ENCODE measurements at regions not wholly inside any gene's neighbourhood (a gene's known extent, or its start where the extent isn't known, plus 50 kb on each side); places are given as distances from the start of the nearest gene placed in this dataset.
"Not testable (repeated sequence)": the region's sequence is repeated elsewhere in the genome, so short reads cannot be mapped to it uniquely, and the experiment has no call there.

- intact Hi-C loops (cut with DNase I, micrococcal nuclease), result no loop called here
- no peaks in the 10 kb centered on the region for H3K4me1 ChIP-seq (ENCODE audit: low read depth)
- TF ChIP-seq CTCF (IDR thresholded peaks at IDR 0.05), result no peak
- no peaks in the 10 kb centered on the region for H3K36me3 ChIP-seq (ENCODE audit: low read depth)
- no peak overlapping the region for H3K4me3 ChIP-seq
- no peak for DNase-seq
- ATAC-seq, result no peak
- H3K9me3 ChIP-seq, result no peaks in the 10 kb centered on the region
Measured at GRCh38 chr4:125573786-125574185, 259.0 kb downstream of the FAT4 start.

GRCh38 chr4:125582302-125582701 is 267.5 kb downstream of the FAT4 start:
- ATAC-seq (no peak), DNase-seq (no peak)
- no peak overlapping the region for H3K4me3 ChIP-seq
- H3K36me3 ChIP-seq (ENCODE audit: low read depth), result no peaks in the 10 kb centered on the region
- H3K4me1 ChIP-seq (ENCODE audit: low read depth), result no peaks in the 10 kb centered on the region
- no peak for TF ChIP-seq CTCF (IDR thresholded peaks at IDR 0.05)
- intact Hi-C loops (cut with DNase I, micrococcal nuclease), result no loop called here
- H3K9me3 ChIP-seq, result no peaks in the 10 kb centered on the region

GRCh38 chr4:125590158-125590557 is 275.4 kb downstream of the FAT4 start:
- Histone ChIP-seq H3K4me1 (ENCODE audit: low read depth) (no peaks in the 10 kb centered on the region), H3K36me3 (ENCODE audit: low read depth) (no peaks in the 10 kb centered on the region), H3K9me3 (no peaks in the 10 kb centered on the region), H3K4me3 (no peak overlapping the region)
- intact Hi-C loops (cut with DNase I, micrococcal nuclease), result no loop called here
- no peak for TF ChIP-seq CTCF (IDR thresholded peaks at IDR 0.05)
- no peak for ATAC-seq
- no peak for DNase-seq

GRCh38 chr4:125591290-125591689 is 276.5 kb downstream of the FAT4 start:
- Histone ChIP-seq H3K4me1 (ENCODE audit: low read depth) (no peaks in the 10 kb centered on the region), H3K36me3 (ENCODE audit: low read depth) (no peaks in the 10 kb centered on the region), H3K9me3 (no peaks in the 10 kb centered on the region), H3K4me3 (no peak overlapping the region)
- ATAC-seq, result no peak
- intact Hi-C loops (cut with DNase I, micrococcal nuclease), result no loop called here
- no peak for DNase-seq
- no peak for TF ChIP-seq CTCF (IDR thresholded peaks at IDR 0.05)

- Histone ChIP-seq H3K4me1 (ENCODE audit: low read depth) (no peaks in the 10 kb centered on the region), H3K4me3 (no peak overlapping the region), H3K36me3 (ENCODE audit: low read depth) (no peaks in the 10 kb centered on the region), H3K9me3 (no peaks in the 10 kb centered on the region)
- DNase-seq, result no peak
- intact Hi-C loops (cut with DNase I, micrococcal nuclease), result no loop called here
- no peak for ATAC-seq
- no peak for TF ChIP-seq CTCF (IDR thresholded peaks at IDR 0.05)
Measured at GRCh38 chr4:125594056-125594602, 279.4 kb downstream of the FAT4 start.

GRCh38 chr4:125605926-125606325 is 291.2 kb downstream of the FAT4 start:
- ATAC-seq, result not testable (repeated sequence)

More at GRCh38 chr4:125605926-125606325, 291.2 kb downstream of the FAT4 start:
- H3K9me3 ChIP-seq; intact Hi-C loops (cut with DNase I, micrococcal nuclease); H3K4me1 ChIP-seq (ENCODE audit: low read depth); H3K36me3 ChIP-seq (ENCODE audit: low read depth); DNase-seq; H3K4me3 ChIP-seq: not testable (repeated sequence)
